ENCODE measurements at regions not wholly inside any gene's neighbourhood (a gene's known extent, or its start where the extent isn't known, plus 50 kb on each side); places are given as distances from the start of the nearest gene placed in this dataset.

DNA sequence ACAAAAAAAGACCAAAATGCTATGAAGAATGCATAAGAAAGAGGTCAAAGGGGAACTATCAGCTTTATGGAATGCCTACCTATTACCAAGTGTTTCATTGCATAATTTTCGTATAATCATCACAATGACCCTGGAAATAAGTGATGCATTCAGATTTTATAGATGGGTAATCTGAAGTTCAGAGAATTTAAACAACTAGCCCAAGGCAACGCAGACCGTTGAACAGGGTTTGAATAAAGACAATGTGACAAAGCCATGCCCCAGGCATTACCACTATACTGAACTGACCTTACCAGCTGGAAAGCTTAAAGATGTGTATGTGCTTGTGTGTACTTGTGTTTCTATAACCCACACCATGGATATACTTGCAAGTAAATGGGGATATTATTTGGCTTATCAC, 827.6 kb upstream of the ADGRL2 start:
- H3K36me3 ChIP-seq (ENCODE audit: insufficient read depth, low read length) = no peaks in the 10 kb centered on the region
- no peaks in the 10 kb centered on the region for H3K79me2 ChIP-seq (ENCODE audit: low read length)
- H3K4me1 ChIP-seq (ENCODE audit: low read length) = no peaks in the 10 kb centered on the region
- DNase-seq = no peak
- no peaks in the 10 kb centered on the region for H3K9me2 ChIP-seq (replicated peaks; ENCODE audit: insufficient read depth, low read length)
- no peak overlapping the region for H3K4me3 ChIP-seq (ENCODE audit: low read length)
- H3K4me2 ChIP-seq (ENCODE audit: low read depth, low read length, poor library complexity, severe bottlenecking) = no peak overlapping the region
- no peak overlapping the region for H2AFZ ChIP-seq (ENCODE audit: low read length)
- H3K9me3 ChIP-seq (ENCODE audit: low read length) = peaks cover 33% of the 10 kb centered on the region
- no peak overlapping the region for H3K9ac ChIP-seq (ENCODE audit: low read length)
- no peaks in the 10 kb centered on the region for H3K27me3 ChIP-seq (ENCODE audit: low read length)
- H4K20me1 ChIP-seq (ENCODE audit: insufficient read depth, low read depth, low read length) = no peaks in the 10 kb centered on the region
- no peak overlapping the region for H3K27ac ChIP-seq (ENCODE audit: low read length)

- Histone ChIP-seq H3K4me2 (ENCODE audit: low read depth, low read length, poor library complexity, severe bottlenecking) (no peak overlapping the region), H3K36me3 (ENCODE audit: insufficient read depth, low read length) (no peaks in the 10 kb centered on the region), H3K9me2 (replicated peaks; ENCODE audit: insufficient read depth, low read length) (no peaks in the 10 kb centered on the region), H3K4me1 (ENCODE audit: low read length) (no peaks in the 10 kb centered on the region), H3K9me3 (ENCODE audit: low read length) (peaks cover 23% of the 10 kb centered on the region), H3K4me3 (ENCODE audit: low read length) (no peak overlapping the region), H3K9ac (ENCODE audit: low read length) (no peak overlapping the region), H2AFZ (ENCODE audit: low read length) (no peak overlapping the region), H3K27me3 (ENCODE audit: low read length) (no peaks in the 10 kb centered on the region), H3K27ac (ENCODE audit: low read length) (no peak overlapping the region), H3K79me2 (ENCODE audit: low read length) (no peaks in the 10 kb centered on the region), H4K20me1 (ENCODE audit: insufficient read depth, low read depth, low read length) (no peaks in the 10 kb centered on the region)
- DNase-seq = no peak
Observed at GRCh38 chr1:80966266-80966665, 834.5 kb upstream of the ADGRL2 start.

DNA sequence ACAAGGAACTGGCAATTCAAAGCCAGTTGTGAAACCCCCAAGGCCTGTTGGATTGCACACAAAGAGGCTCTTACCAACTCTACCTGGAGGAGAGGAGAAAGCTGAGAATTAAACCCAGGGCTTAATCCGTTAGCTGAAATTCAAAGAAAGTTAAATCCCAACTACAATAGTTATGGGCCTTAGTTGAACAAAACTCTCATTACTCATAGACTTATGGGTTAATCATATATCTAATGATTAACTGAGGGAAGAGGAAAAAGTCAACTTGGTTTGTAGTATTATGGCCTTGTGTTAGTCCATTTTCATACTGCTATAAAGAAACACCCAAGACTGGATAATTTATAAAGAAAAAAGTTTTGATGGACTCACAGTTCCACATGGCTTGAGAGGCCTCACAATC, 838.2 kb upstream of the ADGRL2 start:
- H3K9me3 ChIP-seq (ENCODE audit: low read length) = peaks cover 11% of the 10 kb centered on the region
- H3K9me2 ChIP-seq (replicated peaks; ENCODE audit: insufficient read depth, low read length) = no peaks in the 10 kb centered on the region
- H2AFZ ChIP-seq (ENCODE audit: low read length) = no peak overlapping the region
- no peaks in the 10 kb centered on the region for H3K36me3 ChIP-seq (ENCODE audit: insufficient read depth, low read length)
- H3K27ac ChIP-seq (ENCODE audit: low read length) = no peak overlapping the region
- no peak overlapping the region for H3K9ac ChIP-seq (ENCODE audit: low read length)
- H3K79me2 ChIP-seq (ENCODE audit: low read length) = no peaks in the 10 kb centered on the region
- H3K4me2 ChIP-seq (ENCODE audit: low read depth, low read length, poor library complexity, severe bottlenecking) = no peak overlapping the region
- H4K20me1 ChIP-seq (ENCODE audit: insufficient read depth, low read depth, low read length) = no peaks in the 10 kb centered on the region
- no peaks in the 10 kb centered on the region for H3K27me3 ChIP-seq (ENCODE audit: low read length)
- no peaks in the 10 kb centered on the region for H3K4me1 ChIP-seq (ENCODE audit: low read length)
- no peak for DNase-seq
- H3K4me3 ChIP-seq (ENCODE audit: low read length) = no peak overlapping the region

GRCh38 chr1:80961464-80962190, 839.1 kb upstream of the ADGRL2 start:
- Histone ChIP-seq H3K36me3 (ENCODE audit: insufficient read depth, low read length) (no peaks in the 10 kb centered on the region), H3K4me1 (ENCODE audit: low read length) (no peaks in the 10 kb centered on the region), H3K4me2 (ENCODE audit: low read depth, low read length, poor library complexity, severe bottlenecking) (no peak overlapping the region), H2AFZ (ENCODE audit: low read length) (no peak overlapping the region), H3K27ac (ENCODE audit: low read length) (no peak overlapping the region), H3K27me3 (ENCODE audit: low read length) (no peaks in the 10 kb centered on the region), H3K9me2 (replicated peaks; ENCODE audit: insufficient read depth, low read length) (no peaks in the 10 kb centered on the region), H4K20me1 (ENCODE audit: insufficient read depth, low read depth, low read length) (no peaks in the 10 kb centered on the region), H3K9me3 (ENCODE audit: low read length) (peaks cover 11% of the 10 kb centered on the region), H3K9ac (ENCODE audit: low read length) (no peak overlapping the region), H3K4me3 (ENCODE audit: low read length) (no peak overlapping the region), H3K79me2 (ENCODE audit: low read length) (no peaks in the 10 kb centered on the region)
- DNase-seq = no peak

GRCh38 chr1:80933346-80933745, 867.4 kb upstream of the ADGRL2 start:
- no peak overlapping the region for H3K4me2 ChIP-seq (ENCODE audit: low read depth, low read length, poor library complexity, severe bottlenecking)
- no peaks in the 10 kb centered on the region for H3K79me2 ChIP-seq (ENCODE audit: low read length)
- no peak overlapping the region for H2AFZ ChIP-seq (ENCODE audit: low read length)
- H4K20me1 ChIP-seq (ENCODE audit: insufficient read depth, low read depth, low read length) = no peaks in the 10 kb centered on the region
- no peaks in the 10 kb centered on the region for H3K9me2 ChIP-seq (replicated peaks; ENCODE audit: insufficient read depth, low read length)
- no peak overlapping the region for H3K27ac ChIP-seq (ENCODE audit: low read length)
- no peak overlapping the region for H3K9ac ChIP-seq (ENCODE audit: low read length)
- H3K4me3 ChIP-seq (ENCODE audit: low read length) = no peak overlapping the region
- H3K36me3 ChIP-seq (ENCODE audit: insufficient read depth, low read length) = no peaks in the 10 kb centered on the region
- peaks cover 57% of the 10 kb centered on the region for H3K9me3 ChIP-seq (ENCODE audit: low read length)
- H3K27me3 ChIP-seq (ENCODE audit: low read length) = no peaks in the 10 kb centered on the region
- DNase-seq = no peak
- H3K4me1 ChIP-seq (ENCODE audit: low read length) = no peaks in the 10 kb centered on the region

DNA sequence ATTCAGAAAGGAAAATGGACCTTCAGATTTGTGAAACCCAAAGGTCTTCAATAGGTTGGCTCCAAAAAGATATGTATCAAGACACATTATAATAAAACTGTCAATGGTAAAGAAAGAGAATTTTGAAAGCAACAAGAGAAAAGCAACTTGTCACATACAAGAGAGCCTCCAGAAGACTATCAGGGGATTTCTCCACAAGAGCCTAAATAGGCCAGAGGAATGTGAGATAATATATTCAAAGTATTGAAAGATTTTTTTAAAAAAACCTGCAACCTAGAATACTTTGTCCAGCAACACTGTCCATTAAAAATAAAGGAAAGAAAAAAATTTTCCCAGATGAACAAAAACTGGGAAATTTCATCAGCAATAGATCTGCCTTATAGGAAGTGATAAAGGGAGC, 869.6 kb upstream of the ADGRL2 start:
- Histone ChIP-seq H3K79me2 (ENCODE audit: low read length) (no peaks in the 10 kb centered on the region), H3K9me2 (replicated peaks; ENCODE audit: insufficient read depth, low read length) (no peaks in the 10 kb centered on the region), H3K4me3 (ENCODE audit: low read length) (no peak overlapping the region), H3K4me2 (ENCODE audit: low read depth, low read length, poor library complexity, severe bottlenecking) (no peak overlapping the region), H3K27me3 (ENCODE audit: low read length) (no peaks in the 10 kb centered on the region), H3K27ac (ENCODE audit: low read length) (no peak overlapping the region), H3K9me3 (ENCODE audit: low read length) (peaks cover 50% of the 10 kb centered on the region), H3K4me1 (ENCODE audit: low read length) (no peaks in the 10 kb centered on the region), H2AFZ (ENCODE audit: low read length) (no peak overlapping the region), H4K20me1 (ENCODE audit: insufficient read depth, low read depth, low read length) (no peaks in the 10 kb centered on the region), H3K9ac (ENCODE audit: low read length) (no peak overlapping the region), H3K36me3 (ENCODE audit: insufficient read depth, low read length) (no peaks in the 10 kb centered on the region)
- no peak for DNase-seq

GRCh38 chr1:80929868-80930508, 870.7 kb upstream of the ADGRL2 start:
- DNase-seq = no peak
- no peaks in the 10 kb centered on the region for H3K79me2 ChIP-seq (ENCODE audit: low read length)
- H3K9me2 ChIP-seq (replicated peaks; ENCODE audit: insufficient read depth, low read length) = no peaks in the 10 kb centered on the region
- no peaks in the 10 kb centered on the region for H3K36me3 ChIP-seq (ENCODE audit: insufficient read depth, low read length)
- H3K9ac ChIP-seq (ENCODE audit: low read length) = no peak overlapping the region
- H3K4me2 ChIP-seq (ENCODE audit: low read depth, low read length, poor library complexity, severe bottlenecking) = no peak overlapping the region
- no peaks in the 10 kb centered on the region for H3K4me1 ChIP-seq (ENCODE audit: low read length)
- no peak overlapping the region for H2AFZ ChIP-seq (ENCODE audit: low read length)
- H3K4me3 ChIP-seq (ENCODE audit: low read length) = no peak overlapping the region
- no peaks in the 10 kb centered on the region for H3K27me3 ChIP-seq (ENCODE audit: low read length)
- H4K20me1 ChIP-seq (ENCODE audit: insufficient read depth, low read depth, low read length) = no peaks in the 10 kb centered on the region
- peaks cover 40% of the 10 kb centered on the region for H3K9me3 ChIP-seq (ENCODE audit: low read length)
- H3K27ac ChIP-seq (ENCODE audit: low read length) = no peak overlapping the region

GRCh38 chr1:80926531-80926930, 874.2 kb upstream of the ADGRL2 start:
- H3K4me2 ChIP-seq (ENCODE audit: low read depth, low read length, poor library complexity, severe bottlenecking) = no peak overlapping the region
- H3K4me1 ChIP-seq (ENCODE audit: low read length) = no peaks in the 10 kb centered on the region
- H3K36me3 ChIP-seq (ENCODE audit: insufficient read depth, low read length) = no peaks in the 10 kb centered on the region
- no peak overlapping the region for H3K9ac ChIP-seq (ENCODE audit: low read length)
- H3K9me3 ChIP-seq (ENCODE audit: low read length) = peaks cover 26% of the 10 kb centered on the region
- H3K4me3 ChIP-seq (ENCODE audit: low read length) = no peak overlapping the region
- no peak overlapping the region for H2AFZ ChIP-seq (ENCODE audit: low read length)
- H3K27ac ChIP-seq (ENCODE audit: low read length) = no peak overlapping the region
- H3K9me2 ChIP-seq (replicated peaks; ENCODE audit: insufficient read depth, low read length) = no peaks in the 10 kb centered on the region
- no peaks in the 10 kb centered on the region for H3K27me3 ChIP-seq (ENCODE audit: low read length)
- H3K79me2 ChIP-seq (ENCODE audit: low read length) = no peaks in the 10 kb centered on the region
- DNase-seq = no peak
- H4K20me1 ChIP-seq (ENCODE audit: insufficient read depth, low read depth, low read length) = no peaks in the 10 kb centered on the region
